HG02798 (cell line): ENCODE measurements at regions not wholly inside any gene's neighbourhood (a gene's known extent, or its start where the extent isn't known, plus 50 kb on each side); places are given as distances from the start of the nearest gene placed in this dataset.

Source experiments
- ATAC-seq: cut with Tn5 transposase; IDR thresholded peaks from one replicate; pipeline ENCODE4 v1.9.1; 2021; ENCODE audit warnings: mild to moderate bottlenecking; ENCODE audit not compliant: unreplicated experiment, poor library complexity

DNA sequence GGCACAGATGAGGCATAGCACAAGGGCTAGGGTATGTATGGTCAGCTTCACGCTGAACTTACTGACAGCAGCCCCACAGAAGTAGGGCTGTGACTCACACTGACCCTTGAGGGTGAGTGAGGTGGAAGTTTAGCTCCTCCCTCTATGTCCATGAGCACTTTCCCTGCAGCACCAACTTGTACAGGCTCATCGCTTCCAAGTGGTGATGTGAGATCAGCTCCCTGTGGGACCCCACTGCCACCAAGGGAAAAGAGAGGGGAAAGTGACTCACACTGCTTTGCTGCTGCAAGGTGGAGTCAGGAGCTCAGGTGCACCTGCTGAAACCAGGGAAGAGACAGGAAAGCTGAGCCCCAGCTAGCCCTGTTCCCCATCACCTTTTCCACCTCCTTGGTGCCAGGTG is 91.5 kb downstream of the TEX51 start:
- ATAC-seq, result no peak

DNA sequence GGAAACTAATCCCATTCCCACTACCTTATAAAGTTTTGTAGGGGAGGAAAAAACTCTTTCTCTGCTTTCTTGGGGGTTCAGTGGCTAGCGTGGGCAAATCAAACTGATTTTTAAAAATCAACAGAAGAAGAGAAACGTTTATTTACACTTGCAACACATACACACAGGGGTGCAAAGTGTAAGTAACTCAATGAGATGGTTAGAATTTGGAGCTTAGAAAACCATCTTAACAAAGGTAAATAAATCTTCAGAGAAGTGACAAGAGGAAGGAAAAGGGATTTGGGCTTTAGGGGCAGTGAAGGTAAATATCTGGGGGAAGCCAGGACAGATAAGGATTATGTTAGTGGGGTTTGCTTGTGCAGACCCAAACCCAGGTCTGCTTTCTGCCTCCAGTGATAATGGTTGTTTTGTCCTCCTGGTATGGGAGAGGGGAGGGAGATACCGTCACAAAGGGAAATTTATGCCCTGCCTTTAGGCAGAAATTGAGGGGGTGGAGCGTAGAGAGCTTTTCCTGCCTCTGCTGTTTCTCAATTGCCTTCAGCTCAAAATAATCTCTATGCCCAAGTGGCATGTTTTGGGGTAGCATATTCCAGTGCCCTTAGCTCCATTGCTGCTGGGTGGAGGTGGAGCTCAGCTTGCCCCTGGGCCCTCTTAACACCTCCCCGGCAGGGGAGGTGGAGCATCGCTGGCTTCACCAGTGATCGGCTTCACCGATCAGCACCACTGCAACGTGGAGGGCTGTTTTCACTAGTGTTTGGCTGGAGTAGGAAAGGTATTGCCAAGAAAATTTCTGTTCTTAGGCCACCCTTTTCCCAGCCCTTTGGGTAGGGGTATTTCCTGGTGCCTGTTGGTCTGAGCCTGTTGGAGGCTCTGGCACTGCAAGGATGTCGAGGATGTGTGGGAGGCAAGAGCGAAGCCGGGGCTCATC is 92.2 kb downstream of the TEX51 start:
- ATAC-seq, result no peak

DNA sequence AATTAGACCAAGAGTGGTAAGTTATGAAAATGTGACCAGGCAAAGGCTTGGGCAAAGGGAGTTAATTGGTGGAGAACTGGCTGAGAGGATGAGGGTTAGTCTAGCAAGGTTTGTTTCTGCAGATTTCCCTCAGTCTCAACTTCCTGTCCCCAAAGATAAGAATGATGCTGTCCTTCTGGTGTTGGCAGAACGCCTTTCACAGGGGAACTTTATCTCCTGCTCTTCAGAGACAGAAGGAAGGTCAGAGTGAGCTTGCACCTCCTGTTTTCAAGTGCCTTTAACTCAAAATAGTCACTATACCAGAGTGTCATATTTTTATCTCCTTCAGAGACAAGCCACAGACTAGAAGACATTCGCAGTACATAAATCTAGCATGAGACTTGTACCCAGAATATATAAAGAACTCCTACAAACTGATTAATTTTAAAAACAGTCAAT is 95.7 kb downstream of the TEX51 start:
- no peak for ATAC-seq

DNA sequence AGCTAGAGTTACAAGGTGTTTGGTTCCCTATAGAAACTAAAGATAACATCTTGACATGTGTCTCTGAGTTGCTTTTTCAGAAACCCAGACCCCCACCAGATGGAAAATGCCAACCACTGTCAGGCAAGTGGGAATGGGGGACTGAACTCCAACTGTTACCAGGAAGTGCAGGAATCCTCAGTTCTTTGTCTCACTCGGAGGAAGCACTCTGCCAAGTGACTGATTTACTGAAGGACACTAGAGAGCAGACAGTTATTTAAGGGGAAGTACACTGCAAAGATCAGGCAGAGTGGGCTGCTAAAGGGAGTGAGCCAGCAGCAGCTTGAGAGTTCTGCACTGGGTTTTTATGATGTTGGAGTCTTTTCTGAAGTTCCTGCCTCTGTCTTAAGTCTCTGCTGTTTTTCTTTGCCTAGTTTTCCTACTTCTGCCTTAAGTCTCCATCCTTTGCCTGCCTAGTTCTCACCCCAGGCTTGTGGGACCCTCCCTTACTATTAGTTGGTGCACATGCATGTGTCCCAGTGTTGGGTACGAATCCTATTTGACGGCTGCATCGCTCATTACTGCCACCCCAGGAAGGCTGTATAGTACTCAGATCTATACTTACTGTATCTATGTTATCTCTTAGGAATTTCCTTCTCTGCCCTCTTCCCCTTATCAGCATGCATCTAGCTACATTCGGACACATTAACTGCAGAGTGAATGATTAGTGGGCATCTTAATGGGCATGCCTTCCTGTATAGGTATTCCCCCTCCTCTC is 97.1 kb downstream of the TEX51 start:
- no peak for ATAC-seq

DNA sequence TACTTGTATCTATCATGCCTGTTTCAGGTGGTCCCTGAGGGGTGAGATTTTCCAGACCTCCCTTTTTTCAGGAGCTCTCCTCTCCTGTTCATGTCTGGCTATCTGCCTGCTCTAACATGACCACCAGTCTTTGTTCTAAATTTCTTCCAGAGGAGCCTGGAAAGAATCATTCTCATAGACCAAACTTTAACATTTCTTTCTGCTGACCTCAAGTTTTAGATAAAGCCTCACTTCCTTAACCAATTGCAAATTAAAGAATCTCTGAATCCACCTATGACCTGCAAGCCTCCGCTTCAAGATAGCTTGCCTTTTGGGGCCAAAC is 97.6 kb downstream of the TEX51 start:
- no peak for ATAC-seq
